ENCODE measurements at regions not wholly inside any gene's neighbourhood (a gene's known extent, or its start where the extent isn't known, plus 50 kb on each side); places are given as distances from the start of the nearest gene placed in this dataset.
"Not testable (repeated sequence)": the region's sequence is repeated elsewhere in the genome, so short reads cannot be mapped to it uniquely, and the experiment has no call there.

DNA sequence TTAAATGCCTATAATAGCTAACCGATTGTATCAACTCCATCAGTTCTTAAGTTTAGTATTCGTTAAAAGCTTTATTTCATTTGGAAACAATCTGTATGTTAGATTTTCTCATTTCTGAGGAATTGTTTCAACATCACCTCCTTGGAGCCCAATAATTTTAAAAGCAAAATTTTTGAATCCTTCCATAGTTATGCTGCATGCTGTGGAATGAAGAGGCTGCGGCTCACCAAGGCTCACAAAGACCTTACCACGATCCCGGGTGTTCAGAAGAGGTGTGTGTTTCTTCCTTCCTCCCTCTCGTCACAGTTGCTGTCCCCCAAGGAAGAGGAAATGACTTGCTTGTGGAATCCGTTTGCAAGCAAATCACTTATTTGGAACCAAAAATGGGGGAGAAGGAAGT lies 143.8 kb downstream of the FGF1 start:
- no peak for DNase-seq (ENCODE audit: low spot score in 2 of 2)
- no peak for FAIRE-seq

DNA sequence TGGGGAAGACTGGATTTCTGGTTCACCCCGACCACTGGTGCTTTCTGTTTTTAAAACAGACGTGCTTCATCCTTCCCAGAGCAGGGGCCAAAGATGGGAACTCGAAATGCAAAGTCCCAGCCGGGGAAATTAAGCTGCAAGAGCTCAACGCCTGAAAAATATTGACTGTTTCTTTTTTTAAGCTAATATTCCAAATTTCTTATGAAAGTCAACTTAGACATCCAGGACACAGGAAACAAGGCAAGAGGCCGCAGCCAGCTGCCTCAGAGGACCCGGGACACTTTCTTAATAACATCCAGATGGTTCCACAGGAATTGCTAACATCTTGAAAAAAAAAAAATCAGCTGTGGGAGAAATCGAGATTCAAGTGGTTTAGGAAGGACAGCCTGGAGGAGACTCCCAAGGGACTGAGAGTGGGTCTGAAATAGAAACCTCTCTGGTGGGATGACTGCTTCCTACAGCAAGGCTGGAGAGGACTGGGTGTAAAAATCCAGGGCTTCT lies 144.9 kb downstream of the FGF1 start:
- no peak for DNase-seq (ENCODE audit: low spot score in 2 of 2)
- no peak for FAIRE-seq

DNA sequence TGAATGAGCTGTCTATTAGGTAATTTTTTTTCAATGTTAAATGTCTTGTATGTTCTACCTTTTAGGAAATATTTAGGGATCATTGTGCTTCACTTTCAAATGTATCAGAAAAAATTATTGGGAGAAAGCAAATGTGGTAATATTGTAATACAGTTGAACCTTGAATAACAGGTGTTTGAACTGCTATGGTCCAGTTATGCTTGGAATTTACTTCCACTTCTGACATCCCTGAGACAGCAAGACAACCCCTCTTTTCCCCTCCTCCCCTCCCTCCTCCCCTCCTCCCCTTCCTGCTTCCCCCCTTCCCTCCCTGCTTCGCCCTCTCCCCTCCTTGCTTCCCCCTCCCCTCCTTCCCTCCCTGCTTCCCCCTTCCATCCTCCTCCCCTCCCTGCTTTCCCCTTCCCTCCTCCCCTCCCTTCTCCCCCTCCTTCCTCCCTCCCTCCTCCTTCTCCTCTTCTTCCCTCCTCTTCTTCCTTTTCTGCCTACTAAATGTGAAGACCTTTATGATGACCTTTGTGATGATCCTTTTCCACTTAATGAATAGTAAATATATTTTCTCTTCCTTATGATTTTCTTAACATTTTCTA lies 146.6 kb downstream of the FGF1 start:
- FAIRE-seq (no peak), DNase-seq (ENCODE audit: low spot score in 2 of 2) (no peak)

DNA sequence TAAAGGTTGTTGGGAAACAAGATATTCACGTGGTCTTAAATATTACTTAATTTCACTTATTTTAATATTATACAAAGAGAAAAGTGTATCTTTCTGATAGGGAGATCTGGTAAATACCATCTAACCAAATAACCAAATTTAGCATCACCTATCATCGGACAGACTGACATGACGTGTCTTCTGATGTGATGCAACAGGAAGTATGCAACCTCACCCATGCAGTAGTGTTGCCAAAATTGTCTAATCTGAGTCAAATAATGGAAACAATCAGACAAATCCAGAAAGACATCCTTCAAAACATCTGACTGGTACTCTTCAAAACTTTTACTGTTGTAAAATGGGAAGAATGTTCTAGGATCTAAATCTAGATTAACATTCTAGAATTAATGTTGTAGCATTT lies 148.0 kb downstream of the FGF1 start:
- no peak for FAIRE-seq
- no peak for DNase-seq (ENCODE audit: low spot score in 2 of 2)

DNA sequence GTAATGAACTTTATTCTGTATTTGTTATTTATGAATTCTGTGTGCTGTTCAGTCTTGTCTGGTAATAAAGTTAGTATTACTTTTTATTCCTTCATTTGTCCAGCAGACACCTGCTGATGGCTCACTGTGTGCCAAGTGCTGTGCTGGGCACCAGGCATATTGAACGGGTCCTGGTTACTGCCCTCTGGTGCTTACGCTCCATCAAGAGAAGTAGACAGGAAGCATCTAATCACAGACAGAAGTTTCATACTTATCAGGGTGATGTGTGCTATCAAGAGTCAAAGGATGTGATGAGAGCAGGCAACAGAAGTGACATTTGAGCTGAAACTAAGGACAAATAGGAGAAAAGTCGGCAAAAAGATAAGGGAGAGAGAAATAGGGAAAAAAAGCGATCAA lies 153.1 kb downstream of the FGF1 start:
- DNase-seq (ENCODE audit: low spot score in 2 of 2) (no peak), FAIRE-seq (no peak)

DNA sequence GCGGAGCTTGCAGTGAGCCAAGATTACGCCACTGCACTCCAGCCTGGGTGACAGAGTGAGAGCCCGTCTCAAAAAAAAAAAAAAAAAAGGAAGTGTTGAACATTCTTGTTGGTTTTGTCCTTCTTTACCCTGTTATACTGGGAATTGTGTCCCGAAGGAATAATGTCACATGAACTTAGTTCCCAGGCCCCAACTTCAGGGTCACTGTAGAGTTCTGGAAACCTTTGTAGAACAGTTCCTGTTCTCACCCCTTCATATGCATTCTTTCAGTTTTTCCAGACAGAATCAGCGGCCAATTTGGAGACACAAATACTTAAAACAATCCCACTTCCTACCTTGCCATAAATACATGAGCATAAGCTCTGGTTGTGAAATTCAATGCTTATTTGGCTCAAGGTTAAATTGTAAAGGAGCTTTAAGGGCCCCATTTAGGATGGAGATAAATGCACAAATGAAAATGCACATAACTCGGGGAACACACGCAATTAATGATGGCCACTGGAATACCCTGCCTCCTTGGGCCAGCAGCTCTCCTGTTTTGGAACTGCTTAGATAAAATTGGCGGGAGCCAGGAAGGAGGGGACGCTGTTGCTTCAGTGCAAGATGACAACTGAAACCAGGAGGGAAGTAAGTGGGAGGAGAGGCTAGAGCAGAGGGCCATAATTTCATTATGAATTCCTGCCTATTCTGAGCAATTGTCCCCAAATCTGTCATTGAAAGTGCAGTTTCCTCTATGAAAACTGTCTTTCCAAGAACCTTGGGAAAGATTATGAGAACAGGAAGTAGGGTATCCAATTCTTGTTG lies 153.7 kb downstream of the FGF1 start:
- DNase-seq (ENCODE audit: low spot score in 2 of 2) (no peak), FAIRE-seq (no peak)

DNA sequence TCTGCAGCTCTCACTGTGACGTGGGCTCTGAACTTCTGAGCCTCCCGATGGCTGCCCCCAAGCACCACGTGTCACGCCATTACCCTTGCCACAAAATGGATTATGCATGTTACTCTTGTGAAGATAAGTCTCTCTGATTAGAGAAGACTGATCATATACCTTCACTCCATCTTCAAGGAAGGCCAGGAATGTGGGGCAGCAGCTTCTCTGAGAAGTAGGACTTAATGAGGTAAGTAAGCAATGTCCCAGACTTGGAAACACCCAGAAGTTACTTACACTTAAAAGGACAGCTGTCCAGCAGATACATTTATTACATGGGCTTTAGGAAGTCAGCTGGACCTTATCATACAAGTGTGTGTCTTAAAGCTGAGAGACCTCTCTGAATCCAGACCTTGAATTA lies 155.0 kb downstream of the FGF1 start:
- no peak for DNase-seq (ENCODE audit: low spot score in 2 of 2)
- no peak for FAIRE-seq

DNA sequence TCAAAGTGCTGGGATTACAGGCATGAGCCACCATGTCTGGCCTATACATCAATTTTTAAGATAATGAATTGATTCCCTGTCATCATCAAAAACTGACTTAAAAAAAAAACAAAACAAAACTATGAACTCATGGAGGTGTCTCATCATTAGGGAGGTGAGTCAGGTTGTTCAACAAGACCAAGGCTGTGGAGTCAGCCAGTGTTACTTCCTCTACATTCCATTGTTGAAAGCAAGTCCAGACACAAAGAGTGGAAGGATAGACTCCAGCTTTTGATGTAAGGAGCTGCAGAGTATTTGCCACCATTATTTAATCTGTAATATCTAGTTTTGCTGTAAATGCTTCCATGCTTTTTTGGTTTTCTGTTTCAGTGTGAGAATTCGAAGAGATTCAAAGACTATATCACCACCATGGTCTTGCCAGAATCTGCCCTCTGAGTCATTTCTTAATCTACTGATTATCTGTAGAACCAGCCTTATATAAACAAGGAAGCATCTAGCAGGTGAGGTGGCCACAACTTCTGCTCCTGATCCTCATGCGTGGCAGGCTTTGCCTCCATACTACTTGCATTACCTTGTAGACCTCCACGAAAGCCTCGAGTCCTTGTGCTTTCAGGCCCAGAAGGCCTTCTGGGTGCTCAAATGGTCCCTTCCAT lies 156.1 kb downstream of the FGF1 start:
- FAIRE-seq, result no peak
- no peak for DNase-seq (ENCODE audit: low spot score in 2 of 2)

DNA sequence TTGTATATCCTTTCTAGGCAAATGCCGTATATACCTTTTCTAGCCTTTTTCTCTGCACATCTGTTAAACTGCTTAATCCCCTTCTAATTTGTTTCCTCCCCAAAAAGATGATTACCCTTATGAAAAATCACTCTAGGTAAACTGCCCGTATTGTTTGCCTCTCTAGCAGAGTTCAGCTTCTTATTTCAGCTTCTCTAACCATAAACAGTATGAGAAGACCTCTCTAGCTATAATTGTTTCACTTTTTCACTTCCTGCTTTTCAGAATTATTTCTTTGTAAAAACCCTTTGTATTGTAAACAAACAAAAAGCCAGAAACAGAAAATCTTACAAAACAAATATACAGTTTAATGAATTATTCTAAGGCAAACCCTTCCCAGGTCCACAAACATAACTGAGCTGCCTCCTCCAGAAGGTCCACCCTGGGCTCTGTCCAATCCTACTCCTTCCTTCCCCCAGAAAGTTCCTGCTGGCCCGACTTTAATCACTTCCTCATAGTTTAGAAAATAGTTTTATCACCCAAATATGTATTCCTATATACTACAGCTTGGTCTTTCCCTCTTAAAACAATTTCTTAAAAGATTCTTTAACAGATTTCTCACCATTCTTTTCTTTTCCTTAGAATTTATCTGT lies 158.1 kb downstream of the FGF1 start:
- DNase-seq (ENCODE audit: low spot score in 2 of 2) (no peak), FAIRE-seq (no peak)

DNA sequence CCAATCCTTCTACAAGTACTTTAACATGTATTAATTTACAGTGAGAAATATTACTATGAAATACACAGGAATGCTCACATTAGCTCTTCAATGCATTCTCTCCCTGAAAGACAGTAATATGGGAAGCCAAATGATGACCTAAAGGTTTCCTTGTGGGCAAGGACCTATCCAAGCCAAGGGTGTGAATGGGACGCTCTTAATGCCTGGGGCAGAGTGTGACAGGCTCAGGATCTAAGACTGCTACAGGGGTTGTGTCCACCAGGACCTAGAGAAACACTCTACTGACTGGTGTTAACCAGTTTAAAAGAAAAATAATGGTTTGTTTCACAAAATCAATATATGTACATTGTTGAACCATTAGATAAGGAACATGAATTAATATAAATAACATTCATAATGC lies 158.7 kb downstream of the FGF1 start:
- FAIRE-seq, result no peak
- DNase-seq (ENCODE audit: low spot score in 2 of 2), result no peak

DNA sequence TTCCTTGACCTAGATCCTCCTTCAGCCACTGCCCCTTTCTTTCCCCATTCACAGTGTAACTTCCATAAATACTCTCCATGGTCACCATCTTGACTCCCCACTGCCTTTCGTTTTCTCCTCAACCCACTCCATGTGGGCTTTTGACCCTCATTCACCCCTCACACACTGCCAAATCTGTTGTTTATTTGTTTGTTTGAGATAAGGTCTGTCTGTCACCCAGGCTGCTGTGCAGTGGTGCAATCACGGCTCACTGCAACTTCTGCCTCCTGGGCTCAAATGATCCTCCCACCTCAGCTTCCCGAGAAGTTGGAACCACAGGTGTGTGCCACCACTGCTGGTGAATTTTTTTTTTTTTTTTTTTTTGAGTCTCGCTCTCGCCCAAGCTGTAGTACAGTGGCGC lies 162.9 kb downstream of the FGF1 start:
- DNase-seq (ENCODE audit: low spot score in 2 of 2) (no peak), FAIRE-seq (no peak)

DNA sequence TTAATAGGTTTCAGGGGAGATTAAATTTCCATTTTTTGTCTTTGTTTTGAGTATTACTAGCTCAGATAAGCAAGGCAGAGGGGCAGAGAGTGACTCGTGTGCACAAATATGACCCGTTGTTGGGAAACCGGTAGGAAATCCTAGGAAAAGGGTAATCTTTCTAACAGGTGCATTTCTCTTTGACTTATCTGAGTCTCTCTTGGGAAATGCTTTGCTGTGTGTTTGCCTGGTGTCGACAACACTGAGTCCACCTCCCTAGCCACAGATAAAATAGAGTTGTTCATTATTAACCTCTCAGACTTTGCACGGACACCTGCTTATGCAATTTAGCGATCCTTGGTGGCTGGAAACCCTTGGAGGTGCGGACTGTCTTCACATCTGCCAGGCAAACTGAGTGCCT lies 164.2 kb downstream of the FGF1 start:
- FAIRE-seq, result no peak

DNA sequence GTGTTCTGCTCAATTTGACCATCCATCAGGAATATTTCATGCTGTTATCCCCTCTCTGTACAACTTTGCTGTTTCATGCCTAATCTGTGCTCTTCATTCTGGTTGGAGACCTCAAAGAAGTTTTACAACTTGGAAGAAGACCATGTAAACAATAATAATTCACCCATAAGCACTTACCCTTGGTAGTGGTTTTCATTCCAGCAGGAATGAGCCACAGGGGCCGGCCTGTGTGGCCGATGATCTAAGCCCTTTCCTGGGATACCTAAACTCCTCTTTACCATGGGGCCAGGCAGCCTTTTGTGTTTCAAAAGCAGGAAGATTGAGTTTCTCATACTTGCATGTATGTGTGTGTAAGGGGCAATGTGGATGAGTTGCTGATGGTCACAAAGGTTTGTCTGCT lies 165.0 kb downstream of the FGF1 start:
- DNase-seq (ENCODE audit: low spot score in 2 of 2) (no peak), FAIRE-seq (no peak)

More for the DNA sequence above, 164.2 kb downstream of the FGF1 start:
- no peak for DNase-seq (ENCODE audit: low spot score in 2 of 2)

DNA sequence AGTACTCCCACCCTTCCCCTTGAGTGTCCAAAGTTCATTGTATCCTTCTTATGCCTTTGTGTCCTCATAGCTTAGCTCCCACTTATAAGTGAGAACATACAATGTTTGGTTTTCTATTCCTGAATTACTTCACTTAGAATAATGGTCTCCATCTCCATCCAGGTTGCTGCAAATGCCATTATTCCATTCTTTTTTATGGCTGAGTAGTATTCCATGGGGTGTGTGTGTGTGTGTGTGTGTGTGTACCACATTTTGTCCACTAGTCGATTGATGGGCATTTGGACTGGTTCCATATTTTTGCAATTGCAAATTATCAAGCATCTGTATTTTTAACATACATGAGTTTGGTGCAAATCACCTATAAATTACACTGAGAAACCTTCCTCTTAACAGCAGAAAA lies 166.0 kb downstream of the FGF1 start:
- not testable (repeated sequence) for FAIRE-seq

DNA sequence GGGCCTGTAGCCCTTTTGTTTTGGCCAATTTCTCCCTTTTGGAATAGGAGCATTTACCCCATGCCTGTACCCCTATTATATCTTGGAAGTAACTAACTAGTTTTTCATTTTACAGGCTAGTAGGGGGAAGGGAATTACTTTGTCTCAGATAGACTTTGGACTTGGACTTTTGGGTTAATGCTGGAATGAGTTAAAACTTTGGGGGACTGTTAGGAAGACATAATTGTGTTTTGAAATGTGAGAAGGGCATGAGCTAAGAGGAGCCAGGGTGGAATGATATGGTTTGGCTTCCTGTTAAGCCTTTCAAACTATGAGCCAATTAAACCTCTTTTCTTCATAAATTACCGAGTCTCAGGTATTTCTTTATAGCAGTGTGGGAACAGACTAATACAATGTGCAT lies 168.1 kb downstream of the FGF1 start:
- DNase-seq (ENCODE audit: low spot score in 2 of 2) (no peak), FAIRE-seq (no peak)

More for the DNA sequence above, 166.0 kb downstream of the FGF1 start:
- not testable (repeated sequence) for DNase-seq (ENCODE audit: low spot score in 2 of 2)

DNA sequence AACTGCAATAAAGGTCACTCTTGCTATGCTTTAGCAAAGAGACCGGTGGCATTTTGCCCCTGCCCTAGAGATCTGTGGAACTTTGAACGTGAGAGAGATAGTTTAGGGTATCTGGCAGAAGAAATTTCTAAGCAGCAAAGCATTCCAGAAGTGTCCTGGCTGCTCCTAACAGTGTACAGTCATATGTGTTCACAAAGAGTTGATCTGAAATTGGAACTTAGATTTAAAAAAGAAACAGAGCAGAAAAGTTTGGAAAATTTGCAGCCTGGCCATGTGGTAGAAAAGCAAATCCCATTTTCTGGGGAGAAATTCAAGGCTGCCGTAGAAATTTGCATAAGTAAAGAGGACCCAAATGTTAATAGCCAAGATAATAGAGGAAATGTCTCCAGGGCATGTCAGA lies 169.2 kb downstream of the FGF1 start:
- FAIRE-seq, result no peak
- no peak for DNase-seq (ENCODE audit: low spot score in 2 of 2)

DNA sequence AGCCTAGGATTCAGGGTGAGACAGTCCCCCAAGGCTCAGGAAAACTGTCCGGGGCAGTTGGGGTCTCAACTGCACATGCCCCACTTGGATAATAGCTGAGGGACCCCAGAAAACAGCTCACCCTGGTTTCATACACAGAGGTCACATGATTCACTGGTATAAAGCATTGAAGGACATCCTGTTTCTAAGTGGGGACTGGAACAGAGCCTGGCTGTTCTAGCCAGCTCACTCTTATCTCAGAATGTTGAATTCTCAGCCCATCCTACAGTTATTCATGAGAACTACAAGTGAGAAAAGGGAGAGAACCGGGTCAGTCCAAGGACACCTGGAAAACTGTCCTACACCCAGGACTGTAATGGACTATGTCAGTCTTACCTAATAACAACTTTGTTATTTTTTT lies 170.9 kb downstream of the FGF1 start:
- no peak for DNase-seq (ENCODE audit: low spot score in 2 of 2)
- no peak for FAIRE-seq

DNA sequence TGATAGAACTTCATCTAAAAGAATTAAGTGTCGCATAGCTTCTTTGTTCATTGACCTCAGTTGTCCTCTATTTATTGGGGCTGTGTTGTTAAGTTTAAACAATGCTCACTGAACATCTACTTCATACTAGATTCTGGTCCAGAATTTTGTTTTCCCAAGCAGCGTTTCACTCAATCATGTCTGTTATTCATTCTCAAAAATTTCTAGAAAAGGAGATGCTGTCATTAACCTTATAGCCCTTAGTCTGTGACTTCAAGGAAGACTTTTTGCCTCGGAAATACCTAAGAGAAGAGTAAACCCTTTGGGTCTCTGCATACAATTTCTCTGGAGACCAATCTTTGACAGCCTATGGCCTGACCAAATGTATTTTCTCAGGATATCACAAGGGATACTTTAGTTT lies 171.7 kb downstream of the FGF1 start:
- FAIRE-seq (no peak), DNase-seq (ENCODE audit: low spot score in 2 of 2) (no peak)

DNA sequence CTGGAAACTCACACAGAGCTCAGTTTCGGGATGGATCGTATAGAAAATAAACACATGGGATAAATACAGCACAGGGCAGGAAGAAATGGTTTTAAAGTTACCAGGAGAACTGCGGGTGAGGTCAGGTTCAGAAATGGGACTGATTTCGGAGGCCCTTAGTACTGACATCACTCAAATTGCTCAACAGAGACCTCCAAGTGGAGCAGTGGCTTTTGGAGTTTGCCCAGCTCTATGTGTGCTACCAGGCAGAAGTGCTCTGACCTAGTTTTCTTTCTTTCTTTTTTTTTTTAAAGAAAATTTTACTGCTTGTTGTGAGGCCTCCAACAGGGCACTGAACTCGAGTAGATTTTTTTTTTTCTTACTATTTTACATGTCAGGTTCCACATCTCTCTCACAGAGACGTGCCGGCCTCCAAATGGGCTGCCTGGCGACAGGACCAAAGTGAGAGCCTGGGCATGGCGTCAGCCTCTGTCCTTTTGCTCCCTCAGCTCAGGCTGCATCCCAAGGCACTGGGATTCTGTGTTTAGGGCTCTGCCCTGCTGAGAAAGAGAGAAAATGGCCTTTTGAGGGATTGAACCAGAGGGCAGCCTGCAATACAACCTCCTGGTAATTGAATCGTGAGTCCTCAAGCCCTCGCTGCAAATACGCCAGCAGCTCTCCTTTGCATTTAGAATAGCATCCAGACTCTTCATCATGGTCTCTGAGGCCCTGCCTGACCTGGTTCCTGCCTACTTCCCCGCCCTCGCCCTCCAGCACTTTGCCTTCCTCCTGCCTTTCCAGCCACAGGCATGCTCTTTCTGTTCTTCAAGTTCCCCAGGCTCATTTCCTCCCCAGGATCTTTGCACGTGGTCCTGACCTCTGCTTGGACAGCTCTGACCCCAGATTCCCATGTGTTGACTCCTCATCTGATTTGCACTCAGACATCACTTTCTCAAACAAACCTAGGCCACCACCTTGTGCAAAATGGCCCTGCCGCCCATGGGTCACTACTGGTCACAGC lies 173.5 kb downstream of the FGF1 start:
- no peak for FAIRE-seq
- peak in 1 of 2 donors; percentile 27 for DNase-seq (ENCODE audit: low spot score in 2 of 2)

DNA sequence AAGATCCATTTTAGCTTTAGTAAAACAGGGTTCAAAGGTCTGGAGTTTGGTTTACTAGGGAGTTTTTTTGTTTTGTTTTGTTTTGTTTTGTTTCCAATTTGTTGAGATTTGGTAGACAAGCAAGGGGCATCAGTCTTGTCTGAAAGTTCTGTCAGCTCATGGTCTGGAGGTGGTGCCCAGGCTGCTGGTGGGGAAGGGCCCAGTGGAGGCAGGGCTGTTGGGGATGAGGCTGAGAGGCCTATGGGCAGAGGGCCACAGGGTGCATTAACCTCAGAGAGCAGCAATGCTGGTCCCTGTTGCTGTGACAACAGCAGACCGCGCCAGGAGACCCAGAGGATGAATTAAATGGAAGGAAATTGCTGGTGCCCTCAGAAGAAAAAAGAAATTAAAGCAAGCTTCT lies 174.5 kb downstream of the FGF1 start:
- FAIRE-seq (no peak), DNase-seq (ENCODE audit: low spot score in 2 of 2) (no peak)

Data from frontal cortex (tissue), 3 donors.